ENCODE measurements at regions not wholly inside any gene's neighbourhood (a gene's known extent, or its start where the extent isn't known, plus 50 kb on each side); places are given as distances from the start of the nearest gene placed in this dataset.
A peak's percentile ranks its signal among the peaks of the same experiment; 100 is the strongest.

DNA sequence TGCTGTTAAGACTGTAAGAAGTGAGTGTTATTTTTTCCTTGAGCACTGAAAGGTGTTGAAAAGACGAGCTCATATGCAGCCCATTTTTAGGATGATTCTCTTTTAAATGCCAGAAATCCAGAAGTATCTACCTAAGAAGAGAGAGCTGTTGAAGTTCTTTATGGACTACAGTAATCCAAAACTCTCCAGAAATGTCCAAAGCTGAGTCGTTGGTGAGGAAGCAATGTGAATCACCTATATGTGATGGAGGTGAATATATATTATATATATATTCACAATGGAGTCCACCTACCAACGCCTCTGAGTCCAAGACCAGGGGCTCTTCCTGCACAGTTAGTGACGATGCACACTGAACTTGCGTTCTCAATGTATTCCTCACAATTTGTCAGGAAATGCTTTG is 252.7 kb upstream of the PITRM1 start:
- H2AFZ ChIP-seq (ENCODE audit: low read length): no peak overlapping the region
- no TSS peak for BruUV-seq (replicated peaks)
- H3K9me3 ChIP-seq (ENCODE audit: low read length): no peaks in the 10 kb centered on the region
- H3K4me2 ChIP-seq (ENCODE audit: low read length): 0 out of 2 replicates have a peak overlapping the region, but pooled peaks have one; percentile 78
- peaks cover 40% of the 10 kb centered on the region for H3K4me1 ChIP-seq (ENCODE audit: insufficient read depth, low read length)
- no peak overlapping the region for H3K9ac ChIP-seq (ENCODE audit: low read length)
- no peaks in the 10 kb centered on the region for H3K36me3 ChIP-seq (ENCODE audit: low read depth, low read length)
- ChIA-PET POLR2A (ENCODE audit: unreplicated experiment) (no interaction called here), CTCF (no interaction called here)
- peak overlapping the region; percentile 83 for H3K27ac ChIP-seq (ENCODE audit: low read length)
- H3K9me2 ChIP-seq (replicated peaks; ENCODE audit: low read length): no peaks in the 10 kb centered on the region
- H3K4me3 ChIP-seq (ENCODE audit: low read length): no peak overlapping the region
- DNase-seq: peak; percentile 6
- H3F3A ChIP-seq (ENCODE audit: low read length, unreplicated experiment): no peaks in the 10 kb centered on the region
- no peaks in the 10 kb centered on the region for H3K27me3 ChIP-seq (ENCODE audit: low read length)
- no peak for ATAC-seq
- intact Hi-C loops (cut with micrococcal nuclease): no loop called here
- TF ChIP-seq CTCF (conservative IDR thresholded peaks at IDR 0.05; ENCODE audit: low read depth, low read length) (no peak), EZH2phosphoT487 (IDR thresholded peaks at IDR 0.05; ENCODE audit: borderline replicate concordance, low read length) (no peak), EZH2 (IDR thresholded peaks at IDR 0.05; ENCODE audit: low read length, unreplicated experiment) (no peak)
- H3K79me2 ChIP-seq (ENCODE audit: low read length): no peaks in the 10 kb centered on the region
- no peaks in the 10 kb centered on the region for H4K20me1 ChIP-seq (ENCODE audit: low read length)

- intact Hi-C loops (cut with micrococcal nuclease): no loop called here
- BruUV-seq (replicated peaks): no TSS peak
- ATAC-seq (peak; percentile 72), DNase-seq (peak; percentile 61)
- peak overlapping the region; percentile 83 for H3K27ac ChIP-seq (ENCODE audit: low read length)
- no peaks in the 10 kb centered on the region for H3K79me2 ChIP-seq (ENCODE audit: low read length)
- no peaks in the 10 kb centered on the region for H4K20me1 ChIP-seq (ENCODE audit: low read length)
- no peaks in the 10 kb centered on the region for H3K36me3 ChIP-seq (ENCODE audit: low read depth, low read length)
- peak overlapping the region; percentile 89 for H2AFZ ChIP-seq (ENCODE audit: low read length)
- H3K9me2 ChIP-seq (replicated peaks; ENCODE audit: low read length): no peaks in the 10 kb centered on the region
- H3F3A ChIP-seq (ENCODE audit: low read length, unreplicated experiment): no peaks in the 10 kb centered on the region
- H3K4me2 ChIP-seq (ENCODE audit: low read length): peak overlapping the region; percentile 78
- TF ChIP-seq EZH2phosphoT487 (IDR thresholded peaks at IDR 0.05; ENCODE audit: borderline replicate concordance, low read length) (no peak), EZH2 (IDR thresholded peaks at IDR 0.05; ENCODE audit: low read length, unreplicated experiment) (no peak), CTCF (conservative IDR thresholded peaks at IDR 0.05; ENCODE audit: low read depth, low read length) (no peak)
- peak overlapping the region; percentile 61 for H3K9ac ChIP-seq (ENCODE audit: low read length)
- no peaks in the 10 kb centered on the region for H3K27me3 ChIP-seq (ENCODE audit: low read length)
- peaks cover 40% of the 10 kb centered on the region for H3K4me1 ChIP-seq (ENCODE audit: insufficient read depth, low read length)
- H3K4me3 ChIP-seq (ENCODE audit: low read length): peak overlapping the region; percentile 54
- H3K9me3 ChIP-seq (ENCODE audit: low read length): no peaks in the 10 kb centered on the region
- CTCF ChIA-PET: no interaction called here
- POLR2A ChIA-PET (ENCODE audit: unreplicated experiment): no interaction called here
Measured at GRCh38 chr10:3424111-3424851, 251.7 kb upstream of the PITRM1 start.

GRCh38 chr10:3423384-3423783 is 250.8 kb upstream of the PITRM1 start:
- H3K36me3 ChIP-seq (ENCODE audit: low read depth, low read length): no peaks in the 10 kb centered on the region
- no peaks in the 10 kb centered on the region for H3F3A ChIP-seq (ENCODE audit: low read length, unreplicated experiment)
- TF ChIP-seq EZH2 (IDR thresholded peaks at IDR 0.05; ENCODE audit: low read length, unreplicated experiment) (no peak), EZH2phosphoT487 (IDR thresholded peaks at IDR 0.05; ENCODE audit: borderline replicate concordance, low read length) (no peak), CTCF (conservative IDR thresholded peaks at IDR 0.05; ENCODE audit: low read depth, low read length) (no peak)
- no peak overlapping the region for H3K4me2 ChIP-seq (ENCODE audit: low read length)
- H3K4me3 ChIP-seq (ENCODE audit: low read length): no peak overlapping the region
- H3K4me1 ChIP-seq (ENCODE audit: insufficient read depth, low read length): peaks cover 40% of the 10 kb centered on the region
- H4K20me1 ChIP-seq (ENCODE audit: low read length): no peaks in the 10 kb centered on the region
- DNase-seq (no peak), ATAC-seq (no peak)
- no peaks in the 10 kb centered on the region for H3K79me2 ChIP-seq (ENCODE audit: low read length)
- H3K9ac ChIP-seq (ENCODE audit: low read length): no peak overlapping the region
- intact Hi-C loops (cut with micrococcal nuclease): no loop called here
- H2AFZ ChIP-seq (ENCODE audit: low read length): no peak overlapping the region
- POLR2A ChIA-PET (ENCODE audit: unreplicated experiment): no interaction called here
- BruUV-seq (replicated peaks): no TSS peak
- H3K27ac ChIP-seq (ENCODE audit: low read length): no peak overlapping the region
- no peaks in the 10 kb centered on the region for H3K9me2 ChIP-seq (replicated peaks; ENCODE audit: low read length)
- CTCF ChIA-PET: no interaction called here
- H3K9me3 ChIP-seq (ENCODE audit: low read length): no peaks in the 10 kb centered on the region
- H3K27me3 ChIP-seq (ENCODE audit: low read length): no peaks in the 10 kb centered on the region

Data from PC-3 (cell line).